ENCODE measurements at regions not wholly inside any gene's neighbourhood (a gene's known extent, or its start where the extent isn't known, plus 50 kb on each side); places are given as distances from the start of the nearest gene placed in this dataset.

DNA sequence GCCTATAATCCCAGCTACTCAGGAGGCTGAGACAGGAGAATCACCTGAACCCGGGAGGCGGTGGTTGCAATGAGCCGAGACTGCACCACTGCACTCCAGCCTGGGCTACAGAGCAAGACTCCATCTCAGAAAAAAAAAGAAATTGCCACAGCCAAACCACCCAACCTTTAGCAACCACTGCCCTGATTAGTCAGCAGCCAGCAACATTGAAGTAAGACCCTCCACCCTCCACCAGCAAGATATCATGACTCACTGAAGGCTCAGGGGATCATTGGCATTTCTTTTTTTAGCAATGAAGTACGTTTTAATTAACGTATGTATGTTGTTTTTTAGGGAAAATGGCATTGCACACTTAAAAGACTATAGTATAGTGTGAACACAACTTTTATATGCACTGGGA lies 349.1 kb upstream of the ACVR2A start:
- no peak for DNase-seq

DNA sequence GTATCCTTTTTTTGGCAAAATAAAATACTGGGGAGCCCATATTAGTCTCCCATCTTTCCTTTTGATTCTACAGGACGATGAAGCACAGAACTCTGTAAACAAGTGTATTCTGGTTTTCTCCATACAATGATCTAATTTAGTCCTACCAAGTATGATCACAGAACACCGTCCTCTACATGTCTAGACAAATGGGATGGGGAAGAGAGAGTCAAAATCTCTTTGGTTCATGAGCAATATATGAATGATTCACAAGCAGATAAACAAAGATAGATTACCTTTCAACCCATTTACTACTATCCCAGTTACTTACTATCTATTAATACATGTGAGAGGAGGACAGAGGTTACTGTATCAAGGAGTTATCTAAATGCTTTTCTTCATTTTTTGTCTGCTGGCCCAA lies 352.4 kb upstream of the ACVR2A start:
- DNase-seq = no peak

DNA sequence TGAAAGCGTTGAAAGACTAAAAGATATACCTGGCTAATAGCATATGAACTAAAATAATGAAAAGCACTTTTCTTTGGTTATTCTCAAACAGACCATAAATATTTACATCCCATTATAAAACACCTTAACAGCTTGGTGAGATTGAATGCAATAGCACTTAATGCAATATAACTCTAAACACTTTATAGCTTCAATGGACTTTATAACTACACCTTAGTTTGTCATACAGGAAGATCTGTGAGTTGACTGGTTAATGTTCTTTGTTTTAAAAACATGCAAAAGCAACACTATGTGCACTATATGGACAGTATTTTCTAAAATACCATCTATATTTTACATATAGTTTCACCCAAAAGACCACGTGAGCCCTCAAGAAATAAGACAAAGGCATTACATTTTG lies 353.3 kb upstream of the ACVR2A start:
- no peak for DNase-seq

DNA sequence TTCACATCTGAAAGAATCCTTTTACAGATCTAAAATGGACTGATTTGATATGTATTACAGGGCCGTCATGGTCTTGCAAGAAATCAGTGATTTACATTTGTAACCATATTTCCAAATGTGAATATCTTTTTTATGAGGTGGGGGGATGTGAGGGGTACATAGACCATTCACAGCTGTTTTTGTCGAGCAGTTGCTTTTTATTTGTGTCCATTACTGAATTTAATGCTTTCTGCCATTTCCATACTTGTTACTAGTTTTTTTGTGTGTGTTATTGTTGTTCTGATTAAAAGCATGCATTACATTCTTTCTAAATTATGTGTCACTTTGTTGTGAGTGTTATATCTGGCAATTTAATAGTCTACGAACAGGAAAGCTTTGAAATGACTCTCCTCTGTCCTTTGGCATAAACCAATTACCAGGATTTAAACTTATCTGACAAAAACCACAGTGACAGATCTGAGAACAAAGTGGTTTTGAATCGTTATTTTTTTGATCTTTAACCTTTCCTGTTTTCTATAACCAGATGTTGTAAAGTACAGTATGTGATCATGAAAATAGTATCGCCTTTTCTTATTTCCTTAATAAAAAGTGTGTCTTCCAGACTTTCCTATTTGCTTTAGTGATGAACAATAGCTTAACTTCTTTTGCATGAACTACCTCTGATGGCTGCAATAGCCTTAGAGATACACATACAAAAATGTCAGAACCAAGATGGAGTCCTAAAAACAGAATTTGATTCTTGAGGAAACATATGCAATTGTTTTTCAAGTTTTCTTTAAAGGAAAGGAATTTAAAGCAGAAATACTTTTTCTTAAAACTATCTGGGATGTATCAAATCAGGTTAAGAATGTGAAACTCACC lies 354.2 kb upstream of the ACVR2A start:
- DNase-seq = no peak

DNA sequence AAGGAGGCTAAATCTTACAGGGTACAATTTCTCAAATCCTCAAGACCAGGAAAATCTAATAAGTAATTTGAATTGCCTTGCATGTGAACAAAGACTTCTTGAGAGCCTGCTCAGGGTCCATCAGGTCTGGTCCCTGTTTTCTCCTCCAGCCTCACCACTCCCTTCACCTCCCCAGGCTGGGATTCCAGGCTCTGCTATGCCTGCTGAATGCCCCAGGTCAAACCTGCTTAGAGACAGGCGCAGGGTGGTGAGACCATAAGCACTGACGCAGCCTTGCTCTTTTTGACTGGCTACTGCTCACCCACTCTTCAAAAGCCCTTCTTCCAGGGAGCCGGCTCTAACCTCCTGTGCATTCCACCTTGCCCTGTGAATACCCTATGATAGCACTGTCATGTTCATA lies 356.4 kb upstream of the ACVR2A start:
- DNase-seq = no peak

DNA sequence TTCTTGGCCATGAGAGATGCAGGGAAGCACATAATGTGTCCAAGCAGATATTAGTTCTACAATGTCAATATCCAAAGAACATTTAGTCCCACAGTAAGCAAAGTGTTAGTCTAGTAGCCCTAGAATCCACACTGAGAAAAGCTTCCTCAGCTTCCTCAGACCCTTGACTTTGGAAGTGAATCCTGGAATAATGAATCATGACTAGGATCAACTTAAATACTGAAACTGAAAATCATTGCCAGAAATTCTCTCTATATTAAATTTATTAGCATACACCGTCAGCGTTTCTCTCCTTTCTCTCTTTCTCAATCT lies 356.9 kb upstream of the ACVR2A start:
- DNase-seq = no peak

DNA sequence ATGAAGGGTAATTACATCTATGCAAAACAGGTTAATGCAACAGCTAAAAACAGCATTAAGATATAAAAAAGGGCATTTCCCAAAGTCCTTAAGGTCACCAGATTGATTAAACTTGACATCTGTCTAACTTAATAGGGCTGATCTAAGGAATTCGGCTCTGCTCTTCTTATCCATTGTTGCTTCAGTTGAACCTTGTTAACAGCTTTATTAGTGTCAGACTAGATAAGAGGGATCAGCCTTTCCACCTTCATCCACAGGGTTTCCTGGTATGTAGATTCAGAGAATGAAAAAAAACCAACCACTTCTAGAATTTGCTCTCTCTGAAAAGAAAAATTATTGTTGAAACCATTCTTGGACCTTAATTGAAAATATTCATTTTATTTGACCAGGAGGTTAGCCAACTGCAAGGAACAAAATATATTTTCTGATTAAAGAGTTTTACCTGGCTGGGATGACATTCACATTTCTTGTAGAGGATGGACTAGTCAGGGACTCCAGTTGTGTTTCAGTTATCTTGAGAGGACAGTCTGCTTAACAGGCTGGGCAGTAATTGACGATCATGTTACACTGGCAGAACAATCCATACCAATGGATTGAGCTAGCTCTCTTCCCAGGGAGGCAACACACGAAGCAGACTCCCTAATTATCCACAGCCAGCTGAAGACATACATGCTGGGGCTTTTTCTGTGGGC lies 357.4 kb upstream of the ACVR2A start:
- DNase-seq = peak; percentile 11

DNA sequence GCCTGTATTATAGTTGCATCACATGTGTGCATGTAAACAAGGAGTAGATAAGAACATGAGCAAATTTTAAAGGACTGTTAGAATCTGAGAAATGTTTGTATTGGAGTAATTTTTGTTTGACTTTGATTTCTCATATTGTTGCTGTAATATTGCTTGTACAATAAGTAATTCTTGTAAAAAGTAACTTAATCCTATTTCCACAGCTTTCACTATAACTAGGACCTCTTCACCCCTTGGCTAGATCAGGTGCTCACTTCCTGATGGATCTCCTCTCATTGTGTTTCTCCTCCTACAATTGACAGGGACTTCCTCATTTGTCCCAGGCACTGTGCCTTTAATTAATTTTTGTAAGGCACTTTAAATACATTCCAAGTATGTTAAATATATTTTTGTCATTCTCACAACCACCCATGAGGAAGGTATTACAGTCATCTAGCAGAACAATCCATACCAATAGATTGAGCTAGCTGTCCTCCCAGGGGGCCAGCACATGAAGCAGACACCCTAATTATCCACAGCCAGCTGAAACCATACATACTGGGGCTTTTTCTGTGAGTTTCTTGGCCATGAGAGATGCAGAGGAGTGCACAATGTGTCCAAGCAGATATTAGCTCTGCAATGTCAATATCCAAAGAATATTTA lies 359.5 kb upstream of the ACVR2A start:
- no peak for DNase-seq

DNA sequence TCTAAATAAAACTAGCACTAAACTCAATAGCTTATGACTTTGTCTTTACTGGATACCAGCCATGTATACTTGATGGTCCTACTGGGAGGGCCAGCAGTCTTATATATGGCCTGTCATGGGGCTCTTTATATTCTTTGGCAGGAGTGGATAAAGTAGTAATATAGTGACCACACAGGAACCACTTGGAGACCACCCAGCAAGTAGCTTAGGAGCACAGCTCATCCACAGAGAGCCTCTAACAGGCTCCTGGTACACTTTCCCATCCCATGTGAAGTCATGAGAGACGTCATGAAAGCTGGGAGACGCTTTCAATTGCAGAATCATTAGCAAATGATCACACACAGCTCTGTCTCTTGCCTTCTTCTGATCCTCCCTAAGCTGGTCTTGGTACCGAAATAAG lies 360.9 kb upstream of the ACVR2A start:
- DNase-seq = no peak

DNA sequence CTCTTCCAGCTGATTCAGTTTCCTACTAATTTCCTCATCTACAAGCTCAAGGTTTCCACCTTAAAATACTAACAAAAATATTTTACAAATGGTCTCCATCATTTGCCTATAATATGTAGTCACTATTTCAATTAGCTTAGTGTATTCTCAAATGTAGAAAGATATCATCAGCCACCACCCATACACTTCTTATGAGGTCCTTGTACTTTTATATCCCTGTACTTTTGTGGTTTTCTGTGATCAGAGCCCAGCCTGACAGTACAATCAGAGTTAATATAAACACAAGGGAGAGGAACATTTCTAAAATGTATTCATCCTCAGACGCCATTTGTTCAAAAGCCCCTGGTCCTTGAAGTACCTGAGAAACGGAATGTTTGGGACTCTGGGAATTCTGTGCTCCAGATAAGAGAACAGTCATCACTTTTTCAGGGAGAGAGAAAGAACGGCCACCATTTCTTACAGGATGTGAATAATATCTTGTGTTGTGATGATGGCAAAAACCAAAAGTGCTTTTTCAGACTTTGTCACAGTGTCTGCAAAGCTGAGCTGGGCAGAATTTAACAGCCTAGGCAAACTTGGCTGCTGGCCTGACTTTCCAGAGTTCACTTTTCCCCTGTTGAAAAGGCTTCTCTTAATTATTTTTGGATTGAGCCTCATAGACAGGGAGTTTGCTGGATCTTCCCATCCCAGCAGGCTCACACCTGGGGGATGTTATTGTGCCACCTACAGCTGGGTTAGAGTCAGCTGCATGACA lies 361.7 kb upstream of the ACVR2A start:
- no peak for DNase-seq

DNA sequence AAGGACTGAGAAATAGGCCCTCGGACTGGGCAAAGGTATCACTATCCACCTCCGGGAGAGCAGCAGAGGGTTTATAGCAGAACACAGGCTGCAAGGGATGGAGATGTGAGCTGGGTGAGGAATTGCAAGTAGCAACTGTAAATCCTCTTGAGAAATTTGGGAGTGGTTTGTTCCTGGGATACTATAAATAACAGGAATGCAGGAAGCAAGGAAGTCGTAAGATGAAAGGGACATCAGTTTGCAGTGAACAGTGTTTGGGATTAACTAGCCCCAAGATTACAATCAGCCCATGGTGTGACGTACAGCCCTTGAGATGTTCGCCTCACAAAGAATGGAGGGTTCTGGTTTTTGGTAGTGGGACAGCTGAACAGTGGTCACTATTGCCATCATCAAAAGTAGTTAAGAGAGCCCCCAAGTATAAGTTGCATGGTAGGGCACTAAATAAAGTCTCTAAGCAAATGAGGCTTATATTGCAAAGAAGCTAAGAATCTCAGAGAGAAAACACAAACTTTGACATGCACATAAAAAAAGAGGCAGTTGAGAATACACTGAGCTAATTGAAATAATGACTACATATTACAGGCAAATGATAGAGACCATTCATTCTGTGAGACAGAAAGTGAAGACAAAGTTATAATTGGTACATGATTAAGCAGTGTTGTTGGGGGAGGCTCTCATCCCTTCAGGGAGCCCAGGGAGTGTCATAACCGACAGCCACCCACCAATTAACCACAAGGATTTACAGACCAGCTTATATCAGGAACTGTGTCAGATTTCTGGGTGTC lies 362.5 kb upstream of the ACVR2A start:
- no peak for DNase-seq

DNA sequence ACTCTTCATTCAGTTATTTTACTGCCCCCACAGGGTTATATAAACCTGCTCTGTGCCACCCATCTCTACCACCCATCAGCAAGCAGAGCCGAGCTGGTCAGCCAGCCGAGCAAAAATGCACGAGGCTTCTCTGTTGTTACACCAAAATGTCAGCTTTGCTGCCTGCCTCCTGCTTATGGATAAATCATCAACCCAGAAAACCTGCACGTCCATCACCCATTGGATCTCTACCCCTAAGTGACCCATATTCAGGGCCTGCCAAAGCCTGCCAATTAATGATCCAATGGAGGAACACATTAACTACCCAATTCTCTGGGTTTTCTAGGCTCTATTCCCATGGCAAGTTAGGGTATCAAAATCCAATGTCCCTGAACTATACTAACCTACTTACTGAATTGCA lies 365.5 kb upstream of the ACVR2A start:
- no peak for DNase-seq

DNA sequence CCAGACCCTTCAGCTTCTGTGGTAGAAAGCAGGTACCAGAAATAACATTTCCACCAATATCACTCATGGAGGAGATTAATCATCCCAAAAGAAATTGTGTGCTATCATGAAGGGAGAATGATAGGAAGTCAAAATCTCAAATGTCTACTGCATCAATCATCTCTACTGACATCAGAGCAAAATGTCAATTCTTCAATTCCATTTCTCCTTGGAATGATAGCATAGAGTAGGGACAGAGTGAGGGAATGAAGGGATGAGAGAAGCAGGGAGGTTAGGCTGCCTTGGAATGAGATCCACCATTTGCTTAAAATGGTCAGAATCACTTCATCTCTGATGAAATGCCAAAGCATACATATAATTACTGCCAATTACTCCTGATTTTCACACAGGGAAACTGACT lies 371.8 kb upstream of the ACVR2A start:
- DNase-seq = no peak

DNA sequence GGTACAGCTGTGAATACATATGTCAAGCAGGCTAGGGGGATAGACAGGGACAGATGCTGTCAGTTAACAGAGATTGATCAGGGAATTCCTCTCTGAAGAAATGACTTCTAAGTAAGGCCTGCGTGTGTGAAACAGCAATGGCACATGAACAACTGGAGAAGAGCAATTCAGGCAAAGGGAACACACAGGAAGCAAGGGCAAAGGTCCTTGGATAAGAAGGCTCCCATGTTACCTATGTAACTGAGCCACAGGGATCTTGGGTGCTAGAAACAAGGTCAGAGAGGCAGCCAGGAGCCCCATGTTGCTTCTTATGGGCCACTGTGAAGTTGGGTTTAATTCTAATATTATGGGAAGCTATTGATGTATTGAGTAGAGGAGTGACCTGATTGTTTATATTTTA lies 373.7 kb upstream of the ACVR2A start:
- no peak for DNase-seq

DNA sequence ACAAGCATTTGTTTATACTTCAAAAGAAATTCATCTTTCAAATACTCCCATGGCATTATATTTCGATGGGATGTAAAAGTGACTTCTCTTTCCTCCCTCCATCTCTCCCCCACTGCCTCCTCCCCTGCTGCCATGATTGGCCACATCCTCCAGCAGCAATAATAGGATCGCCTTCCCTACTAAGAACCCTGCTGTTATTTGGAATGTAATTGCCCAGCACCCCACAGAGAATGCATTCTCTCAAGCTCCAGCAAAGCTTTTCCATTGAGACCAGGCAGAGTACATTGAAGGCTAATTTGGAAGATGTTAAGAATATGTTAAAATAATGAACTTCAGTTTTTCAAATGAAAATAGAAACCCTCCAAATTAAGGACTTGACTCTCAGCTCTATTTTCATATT lies 375.4 kb upstream of the ACVR2A start:
- peak; percentile 56 for DNase-seq

DNA sequence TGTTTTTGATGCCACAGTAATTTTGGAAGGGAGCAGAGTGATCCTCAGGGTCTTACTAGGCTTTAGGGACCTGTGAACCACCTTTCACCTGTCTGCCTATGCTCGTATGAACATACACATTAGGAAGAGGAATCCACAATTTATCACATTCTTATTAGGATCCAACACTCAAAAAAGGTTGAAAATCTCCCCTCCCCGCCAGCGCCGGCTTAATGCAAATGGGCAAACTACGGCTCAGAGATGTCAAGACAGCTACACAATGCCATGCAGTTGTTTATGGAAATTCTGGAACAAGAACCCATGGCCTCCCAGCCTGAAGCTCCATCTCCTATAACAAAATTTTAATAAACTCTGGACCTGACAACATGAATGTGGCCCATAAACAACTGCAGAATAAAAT lies 375.9 kb upstream of the ACVR2A start:
- no peak for DNase-seq

DNA sequence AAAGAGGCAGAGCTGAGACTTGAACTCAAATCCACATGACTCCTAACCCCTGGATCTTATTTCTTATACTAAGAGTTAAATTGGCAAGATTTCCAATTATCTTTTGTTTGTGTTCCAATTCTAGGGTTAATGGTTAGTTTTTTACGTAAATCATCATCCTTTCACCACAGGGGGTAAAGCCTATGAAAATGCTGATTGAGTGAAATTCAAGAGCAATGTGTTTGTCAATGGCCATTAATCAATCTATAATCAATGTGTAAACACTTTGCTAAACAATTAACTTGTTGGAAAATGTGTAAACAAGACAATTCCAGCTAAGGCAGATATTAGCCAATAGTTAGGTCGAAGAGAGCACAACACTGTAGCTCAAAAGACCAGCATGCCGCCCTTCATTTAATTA lies 376.5 kb upstream of the ACVR2A start:
- DNase-seq = peak; percentile 26

DNA sequence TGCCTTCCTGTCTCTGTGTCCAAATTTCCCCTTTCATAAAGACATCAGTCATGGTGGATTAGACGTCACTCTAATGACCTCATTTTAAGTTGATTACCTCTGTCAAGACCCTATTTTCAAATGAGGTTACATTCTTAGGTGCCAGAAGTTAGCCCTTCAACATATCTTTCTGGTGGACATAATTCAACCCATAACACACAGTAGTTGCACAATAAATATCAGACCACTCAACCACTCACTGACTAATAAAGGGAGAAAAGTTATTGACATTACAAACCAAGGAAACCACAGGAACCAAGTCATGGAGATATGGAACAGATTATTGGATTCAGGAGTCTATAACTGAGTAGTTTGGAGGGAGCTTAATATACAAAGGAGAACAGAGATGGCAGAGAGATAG lies 377.4 kb upstream of the ACVR2A start:
- no peak for DNase-seq

DNA sequence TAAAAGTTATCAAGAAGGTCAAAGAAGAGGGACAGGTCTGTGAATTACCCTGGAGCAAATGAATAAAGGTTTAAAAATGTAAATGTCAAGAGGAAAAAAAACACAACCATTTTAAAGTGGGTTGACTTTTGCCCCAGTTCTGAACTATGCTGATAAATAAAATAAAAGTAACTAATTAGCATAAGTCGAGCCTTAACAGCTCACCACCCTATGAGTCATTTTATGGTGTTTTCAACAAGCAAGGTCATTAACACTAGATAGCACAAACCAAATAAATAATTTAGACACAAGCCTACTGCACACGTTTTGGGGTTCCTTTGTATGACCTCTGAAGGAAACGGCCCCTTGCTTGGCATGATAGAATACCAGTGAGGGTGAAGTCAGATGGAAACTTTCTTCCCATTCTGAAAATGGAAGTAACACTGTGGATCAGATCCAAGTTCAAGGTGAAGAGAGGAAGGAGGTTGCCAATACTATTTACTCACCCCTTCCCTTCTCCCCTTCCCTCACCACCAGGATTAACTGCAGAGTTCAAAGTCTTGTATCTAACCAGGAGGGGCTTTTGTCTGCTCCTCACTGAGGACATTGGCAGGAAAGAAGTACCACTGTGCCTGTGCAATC lies 380.0 kb upstream of the ACVR2A start:
- DNase-seq = no peak

DNA sequence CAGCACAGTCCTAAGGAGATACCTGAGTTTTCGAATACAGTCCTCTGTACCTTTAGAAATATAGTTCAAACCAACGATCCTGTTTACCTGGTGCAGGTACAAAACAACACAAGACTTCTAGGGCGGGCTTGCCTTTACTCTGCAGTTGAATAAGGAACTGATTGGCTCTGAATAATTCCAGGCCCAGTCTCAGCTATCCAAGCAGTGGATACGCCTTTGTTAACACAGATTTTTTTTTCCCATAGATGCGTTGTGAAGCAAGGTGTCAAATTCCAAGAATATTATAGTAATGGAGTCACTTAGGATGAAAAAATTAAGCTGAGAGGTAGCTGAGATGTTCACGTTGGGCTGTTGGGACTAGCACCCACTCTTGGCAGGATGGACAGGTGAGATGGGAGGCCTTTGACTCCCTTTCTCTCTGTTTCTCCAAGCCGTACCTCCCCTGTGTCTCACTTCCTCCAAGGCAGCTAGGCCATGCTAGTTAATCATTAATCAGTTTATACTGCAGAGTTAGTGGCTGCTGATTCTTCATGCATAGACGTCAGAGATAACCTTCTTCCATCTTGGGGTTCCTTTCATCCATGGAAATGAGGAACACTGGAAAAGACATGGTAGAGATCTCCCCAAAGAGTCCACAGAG lies 380.8 kb upstream of the ACVR2A start:
- no peak for DNase-seq

DNA sequence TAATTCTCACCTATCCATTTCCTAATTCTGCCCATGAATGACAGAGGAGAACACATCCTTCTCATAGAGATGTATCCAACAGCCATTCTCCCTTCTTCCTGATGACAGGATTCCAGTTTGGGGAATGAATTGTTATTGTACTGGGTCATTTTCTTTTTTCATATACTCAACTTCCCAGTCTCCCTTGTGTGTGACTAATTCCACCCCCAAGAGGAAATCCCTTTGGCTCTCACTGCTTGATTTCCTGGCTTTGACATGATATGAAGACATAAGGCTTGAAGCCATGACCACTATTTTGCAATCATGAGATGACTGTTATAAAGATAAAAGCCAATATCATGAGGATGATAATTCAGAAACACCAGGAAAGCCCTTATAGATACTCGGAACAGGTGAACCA lies 384.7 kb upstream of the ACVR2A start:
- DNase-seq = no peak

DNA sequence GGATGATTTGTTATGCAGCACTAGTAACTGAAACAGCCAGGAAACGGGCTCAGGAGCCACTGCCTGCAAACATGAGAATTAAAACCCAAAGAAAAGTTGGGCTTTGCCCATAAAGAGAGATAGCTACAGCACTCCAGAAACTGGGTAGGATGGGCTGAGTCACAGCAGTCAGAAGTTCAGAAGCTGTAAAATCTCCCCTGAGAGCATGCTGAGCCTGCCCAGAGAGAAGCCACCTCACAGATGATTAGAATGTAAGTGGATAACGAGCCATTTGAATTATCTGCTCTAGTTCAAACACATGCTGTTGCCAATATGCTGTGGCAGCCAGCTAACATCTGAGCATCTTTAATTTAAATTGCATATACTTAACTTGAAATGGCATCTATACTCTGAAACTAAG lies 388.1 kb upstream of the ACVR2A start:
- DNase-seq = no peak

Measured in NCI-H748 treated with DMSO at 0.1 percent for 48 hours (cell line).